Activated CD4-positive, alpha-beta T cell treated with anti-CD3 and anti-CD28 coated beads, Interleukin-2, amount 50 U/mL, for 24 hours (primary cell): ENCODE measurements at regions not wholly inside any gene's neighbourhood (a gene's known extent, or its start where the extent isn't known, plus 50 kb on each side); places are given as distances from the start of the nearest gene placed in this dataset.
"Not testable (repeated sequence)": the region's sequence is repeated elsewhere in the genome, so short reads cannot be mapped to it uniquely, and the experiment has no call there.

ENCODE experiments used
- DNase-seq, 2 donors: peaks; one replicate each; pipeline ENCODE4 v3.0.0-alpha.2; 2020; ENCODE audit warnings: low read depth in 1 of 2, low spot score in 1 of 2

DNA sequence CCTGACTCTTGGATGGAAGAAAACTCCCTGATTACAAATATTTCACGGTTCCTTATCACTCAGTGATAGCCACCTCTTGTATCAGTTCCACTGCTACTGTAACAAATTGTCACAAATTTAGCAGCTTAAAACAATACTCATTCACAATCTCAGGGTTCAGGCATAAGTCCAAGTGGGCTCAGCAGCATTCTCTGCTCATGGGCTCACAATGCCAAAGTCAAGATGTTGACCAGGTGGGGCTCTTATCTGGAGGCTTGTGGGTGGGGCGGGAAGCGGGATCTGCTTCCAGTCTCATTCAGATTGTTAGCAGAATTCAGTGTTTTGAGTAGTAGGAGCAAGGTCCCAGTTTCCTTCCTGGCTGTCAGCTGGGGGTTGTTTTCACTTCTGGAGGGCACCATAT, 137.3 kb upstream of the FAM78B start:
- DNase-seq, result no peak

DNA sequence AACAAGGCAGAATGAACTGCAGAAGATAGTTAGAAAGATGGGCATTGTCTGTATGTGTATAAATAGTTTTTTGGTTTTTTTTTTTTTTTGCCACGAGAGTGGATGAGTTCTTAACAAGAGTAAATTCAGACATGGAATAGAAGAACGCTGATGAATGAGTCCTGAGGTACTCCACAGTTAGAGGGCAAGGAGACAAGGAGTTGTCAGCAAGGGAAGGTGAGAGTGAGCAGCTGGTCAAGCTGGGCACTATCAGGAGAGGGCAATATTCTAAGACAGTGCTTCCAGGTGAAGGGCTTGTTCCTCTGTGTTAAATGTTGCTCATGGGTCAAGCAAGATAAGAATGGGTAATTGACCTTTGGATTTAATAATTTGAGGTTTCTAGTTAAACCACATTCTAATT, 138.6 kb upstream of the FAM78B start:
- DNase-seq, result no peak

DNA sequence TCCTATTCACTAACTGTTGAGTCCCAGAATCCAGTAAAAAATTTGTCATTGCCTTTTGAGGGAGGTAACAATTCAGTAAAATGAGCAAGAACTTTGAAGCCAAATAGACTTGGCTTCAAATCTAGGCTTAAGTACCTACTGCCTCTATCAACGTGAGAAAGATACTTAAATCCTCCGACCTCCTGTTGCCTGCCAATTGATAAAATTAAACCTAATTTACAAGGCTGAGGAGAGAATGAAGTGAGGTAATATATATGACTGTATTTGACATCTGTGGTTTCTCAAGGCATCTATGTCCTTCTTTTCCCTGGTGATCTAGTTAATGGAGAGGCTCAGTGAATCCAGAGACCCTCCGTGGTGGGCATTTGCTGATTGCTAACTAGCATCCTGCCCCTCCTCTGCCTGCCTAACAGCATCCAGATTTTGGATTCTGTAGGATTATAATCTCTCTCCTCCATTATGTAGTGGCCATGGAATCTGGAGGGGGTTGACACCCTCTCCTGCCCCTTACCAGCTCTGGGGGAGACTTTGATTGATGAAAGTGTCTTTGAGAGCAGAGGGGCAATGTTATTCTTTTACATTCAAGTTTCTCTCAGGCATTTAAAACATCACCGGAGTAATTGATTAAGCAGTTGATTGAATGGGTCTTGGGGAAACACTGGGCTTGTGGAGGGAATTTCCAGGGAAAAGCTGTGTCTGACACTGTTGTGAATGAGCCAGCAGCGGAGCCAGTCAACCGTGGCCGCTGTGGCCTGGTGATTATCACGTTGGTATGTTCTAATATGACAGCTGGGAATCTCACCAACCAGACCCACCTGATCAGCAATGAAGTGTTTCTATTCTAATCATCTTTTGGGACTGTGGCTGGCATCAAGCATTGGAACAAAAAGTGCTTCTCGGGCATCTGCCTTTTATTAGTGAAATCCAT, 140.7 kb upstream of the FAM78B start:
- no peak for DNase-seq

DNA sequence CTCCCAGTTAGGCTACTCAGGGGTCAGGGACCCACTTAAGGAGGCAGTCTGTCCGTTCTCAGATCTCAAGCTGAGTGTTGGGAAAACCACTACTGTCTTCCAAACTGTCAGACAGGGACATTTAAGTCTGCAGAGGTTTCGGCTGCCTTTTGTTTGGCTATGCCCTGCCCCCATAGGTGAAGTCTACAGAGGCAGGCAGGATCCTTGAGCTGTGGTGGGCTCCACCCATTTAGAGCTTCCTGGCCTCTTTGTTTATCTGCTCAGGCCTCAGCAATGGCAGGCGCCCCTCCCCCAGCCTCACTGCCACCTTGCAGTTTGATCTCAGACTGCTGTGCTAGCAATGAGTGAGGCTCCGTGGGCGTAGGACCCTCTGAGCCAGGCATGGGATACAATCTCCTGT, 149.5 kb upstream of the FAM78B start:
- not testable (repeated sequence) for DNase-seq

DNA sequence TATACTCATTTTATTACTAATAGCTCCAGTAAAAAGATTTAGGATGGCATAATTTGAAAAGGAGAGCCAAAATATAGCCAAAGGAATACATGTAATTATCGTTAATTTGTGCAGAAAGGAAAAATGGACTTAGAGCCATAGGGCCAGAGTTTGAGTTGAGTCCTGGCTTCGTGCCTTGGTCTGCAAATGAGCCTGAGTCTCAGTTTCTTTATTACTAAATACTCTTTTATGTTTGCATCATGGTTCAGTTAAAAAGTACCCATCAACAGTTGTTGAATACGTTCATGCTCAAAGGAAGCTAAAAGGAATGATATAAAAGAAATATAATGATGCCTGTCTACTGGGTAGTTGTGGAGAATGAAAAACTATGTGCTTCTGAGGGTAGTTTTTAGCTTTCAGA, 155.7 kb upstream of the FAM78B start:
- DNase-seq, result no peak

DNA sequence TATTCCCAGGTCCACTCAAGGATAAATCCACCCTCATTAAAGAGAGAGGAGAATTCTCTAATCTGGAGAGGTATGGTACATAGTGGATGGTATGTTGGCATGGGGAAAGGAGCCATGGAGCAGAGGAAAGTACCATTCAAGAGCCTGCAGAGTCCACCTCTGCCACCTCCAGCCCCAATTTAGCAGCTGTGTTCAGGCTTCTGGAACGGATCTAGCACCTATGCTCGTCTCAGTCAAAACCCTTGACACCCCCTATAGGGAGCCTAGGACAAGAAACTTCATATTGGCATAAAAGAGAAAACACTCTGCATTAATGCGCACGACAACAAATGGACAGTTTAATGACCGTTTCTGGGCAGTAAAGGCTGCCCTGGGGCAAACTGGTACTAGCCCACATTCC, 161.1 kb upstream of the FAM78B start:
- DNase-seq, result no peak

DNA sequence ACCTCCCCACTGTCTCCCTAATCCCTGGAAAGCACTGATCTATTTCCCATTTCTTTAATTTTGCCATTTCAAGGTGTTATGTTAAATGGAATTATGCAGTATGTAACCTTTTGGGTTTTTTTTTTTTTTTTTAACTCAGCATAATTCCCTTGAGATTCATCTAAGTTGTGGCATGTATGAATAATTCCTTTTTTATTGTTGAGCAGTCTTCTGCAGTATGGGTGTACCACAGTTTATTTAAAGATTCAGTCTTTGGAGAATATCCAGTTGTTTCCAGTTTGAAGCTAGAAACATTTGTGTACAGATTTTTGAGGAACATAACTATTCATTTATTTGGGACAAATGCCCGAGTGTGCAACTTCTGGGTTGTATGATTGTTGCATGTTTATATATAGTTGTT, 162.2 kb upstream of the FAM78B start:
- no peak for DNase-seq

DNA sequence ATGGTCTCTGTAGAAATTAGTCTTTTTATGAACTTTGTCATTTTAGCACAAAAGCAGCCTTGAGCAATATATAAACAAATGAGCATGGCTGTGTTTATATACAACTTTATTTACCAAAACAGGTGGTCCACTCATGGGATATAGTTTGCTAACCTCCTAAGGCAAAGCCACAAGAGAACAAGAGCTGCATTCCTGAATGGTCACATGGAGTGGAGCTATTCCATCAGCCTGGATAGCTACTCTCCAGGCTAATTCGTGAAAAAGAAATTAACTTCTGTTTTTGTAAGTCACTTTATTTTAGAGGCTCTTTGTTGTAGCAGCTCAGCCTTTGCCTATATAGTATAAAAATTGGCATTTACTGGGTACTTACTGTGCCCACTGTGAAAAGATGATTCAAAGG, 163.3 kb upstream of the FAM78B start:
- no peak for DNase-seq

DNA sequence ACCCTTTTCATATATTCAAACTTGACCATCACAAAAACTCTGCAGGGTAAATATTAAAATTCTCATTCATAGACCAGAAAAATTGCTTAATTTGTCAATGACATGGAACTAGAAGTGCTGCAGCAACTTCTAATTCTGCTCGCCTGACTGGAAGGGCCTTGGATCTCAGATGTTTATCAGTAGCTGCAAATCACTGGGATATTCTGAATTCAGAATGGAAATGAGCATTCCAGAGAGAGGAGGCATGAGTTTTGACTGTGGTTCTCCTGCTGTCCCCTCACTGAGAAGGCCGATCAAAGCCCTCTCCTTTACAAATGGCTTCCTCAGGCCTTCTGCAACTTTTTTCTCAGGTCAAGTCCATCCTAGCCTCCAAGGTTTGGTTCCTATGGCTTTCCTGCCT, 171.3 kb upstream of the FAM78B start:
- DNase-seq, result no peak

DNA sequence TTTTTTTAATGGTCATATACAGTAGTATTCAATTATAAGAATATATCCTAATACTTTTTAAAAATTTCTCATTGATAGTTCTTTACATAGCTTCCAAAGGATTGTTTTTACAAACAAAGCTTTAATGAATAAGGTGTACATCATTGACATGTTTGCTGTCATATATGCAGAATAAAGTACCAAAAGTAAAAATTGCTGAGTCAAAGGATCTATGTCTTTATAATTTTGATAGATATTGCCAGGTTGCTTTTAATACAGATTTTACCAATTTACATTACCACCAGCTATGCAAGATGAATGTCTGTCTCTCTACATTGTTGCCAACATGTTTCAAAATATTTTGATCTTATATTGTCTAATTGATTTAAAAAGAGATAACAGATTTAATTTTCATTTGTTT, 173.9 kb upstream of the FAM78B start:
- DNase-seq, result no peak

DNA sequence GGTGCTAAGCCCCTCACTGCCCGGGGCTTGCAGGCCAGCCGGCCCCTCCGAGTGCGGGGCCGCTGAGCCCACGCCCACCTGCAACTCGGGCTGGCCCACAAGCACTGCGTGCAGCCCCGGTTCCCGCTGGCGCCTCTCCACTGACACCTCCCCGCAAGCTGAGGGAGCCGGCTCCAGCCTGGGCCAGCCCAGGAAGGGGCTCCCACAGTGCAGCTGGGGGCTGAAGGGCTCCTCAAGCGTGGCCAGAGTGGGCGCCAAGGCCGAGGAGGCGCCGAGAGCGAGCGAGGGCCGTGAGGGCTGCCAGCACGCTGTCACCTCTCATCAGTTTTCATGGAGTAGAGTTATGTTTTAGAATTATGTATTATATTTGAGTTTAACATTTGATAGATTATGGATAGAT, 176.5 kb upstream of the FAM78B start:
- DNase-seq, result no peak

DNA sequence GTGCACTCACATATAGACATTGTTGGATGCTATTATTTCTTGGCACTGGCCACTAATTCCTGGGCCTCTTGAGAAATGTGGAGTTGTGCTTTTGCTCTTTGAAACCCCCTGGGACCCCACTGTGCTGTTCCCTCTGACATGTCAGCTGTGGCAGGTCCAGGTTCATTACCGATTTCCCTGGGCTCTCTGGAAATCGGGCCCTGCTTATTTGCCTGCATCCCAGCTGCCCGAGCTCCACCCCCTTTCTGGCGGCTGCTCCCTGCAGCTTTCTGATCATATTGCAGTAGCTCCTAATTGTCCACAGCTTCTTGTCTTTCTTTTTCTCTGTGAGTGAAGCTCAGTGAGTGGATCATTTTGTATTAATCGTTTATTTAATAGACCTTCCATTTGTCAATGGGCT, 183.7 kb upstream of the FAM78B start:
- no peak for DNase-seq

DNA sequence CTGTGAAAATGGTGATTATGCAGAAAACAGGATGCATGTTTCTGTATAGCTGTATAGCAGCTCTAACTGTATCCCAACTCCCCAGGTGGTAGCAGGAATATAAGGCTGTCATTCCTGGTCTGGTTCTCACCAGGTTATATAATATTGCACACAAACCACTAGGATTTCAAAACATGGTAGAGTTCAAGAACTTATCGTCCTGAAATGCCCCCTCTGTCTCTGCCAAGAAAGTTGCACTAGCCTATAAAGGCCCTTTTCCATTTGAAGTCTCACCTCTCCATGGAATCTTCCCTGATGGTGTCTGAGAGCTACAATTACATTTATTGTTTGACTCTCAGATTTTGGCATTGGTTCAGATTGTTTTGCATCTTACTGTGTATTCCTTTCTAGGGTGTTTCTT, 184.9 kb upstream of the FAM78B start:
- DNase-seq, result no peak

DNA sequence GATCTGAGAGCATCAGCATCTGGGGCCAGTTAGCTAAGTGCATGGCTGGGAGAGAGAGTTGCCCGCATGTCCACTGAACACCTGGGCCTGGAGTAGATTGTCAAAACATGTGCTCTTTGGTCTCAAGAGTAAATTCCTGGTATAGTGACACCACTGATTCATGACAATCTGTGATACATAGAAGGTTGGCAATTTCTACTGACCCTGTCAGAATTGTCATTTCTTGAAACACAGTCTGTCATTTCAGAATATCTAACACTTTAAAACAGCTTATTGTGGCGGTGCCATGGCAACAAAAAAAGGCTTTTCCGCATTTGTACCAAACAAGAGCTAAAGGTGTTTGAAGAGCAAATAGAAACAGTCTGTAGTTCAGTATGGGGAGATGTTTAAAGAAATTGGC, 186.4 kb upstream of the FAM78B start:
- DNase-seq, result no peak

DNA sequence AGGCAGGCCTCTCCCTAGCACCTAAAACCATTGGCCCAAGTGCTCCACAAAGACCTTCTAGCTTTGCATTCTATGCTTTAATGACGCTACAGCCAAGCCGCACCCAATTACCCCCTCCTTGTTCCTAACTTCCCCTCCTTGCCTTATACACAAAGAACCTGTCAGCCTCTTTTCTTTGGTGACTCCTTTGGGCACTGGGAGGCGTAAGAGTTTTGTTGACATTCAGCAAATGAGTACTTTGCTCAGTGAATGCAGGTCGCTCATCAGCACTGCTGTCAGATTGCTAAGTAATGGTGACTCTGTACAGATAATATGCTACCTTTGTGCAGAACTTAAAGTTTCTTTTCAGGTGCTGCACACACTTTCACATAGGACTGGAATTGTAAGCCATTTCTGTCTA, 187.6 kb upstream of the FAM78B start:
- no peak for DNase-seq

DNA sequence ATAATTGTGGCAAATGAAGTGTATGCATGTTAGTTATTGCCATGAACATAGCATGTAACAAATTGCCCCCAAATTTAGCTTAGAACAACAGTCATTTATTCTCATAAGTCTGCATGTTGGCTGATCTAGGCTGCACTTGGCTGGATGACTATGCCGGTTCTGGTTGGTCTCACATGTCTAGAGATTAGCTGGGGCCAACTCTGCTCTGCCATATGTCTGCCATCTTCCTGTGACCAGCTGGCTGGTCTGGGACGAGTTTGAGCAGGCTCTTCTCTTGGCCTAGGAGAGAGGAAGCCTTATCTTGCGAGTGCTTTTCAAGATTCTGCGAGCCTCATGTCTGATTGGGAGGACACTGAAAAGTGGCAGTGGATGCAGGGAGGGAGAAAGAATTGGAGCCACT, 198.3 kb upstream of the FAM78B start:
- no peak for DNase-seq

DNA sequence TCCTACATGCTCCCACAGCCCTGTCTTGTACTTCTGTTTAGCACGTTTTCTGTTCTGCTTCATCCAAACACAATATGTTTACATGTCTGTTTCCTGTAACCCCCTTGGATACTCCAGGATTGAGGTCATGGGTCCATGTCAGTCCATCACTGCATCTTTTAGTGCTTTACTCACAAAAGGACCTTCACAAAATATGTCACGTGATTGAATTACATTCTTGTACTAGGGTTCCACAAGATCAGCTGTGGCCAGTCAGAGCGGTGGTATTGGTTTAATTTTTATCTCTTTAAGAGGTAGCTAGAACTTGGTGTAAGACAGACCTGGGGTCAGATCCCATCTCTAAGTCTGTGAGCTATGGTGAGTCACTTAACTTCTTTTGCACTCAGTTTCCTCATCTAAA, 201.2 kb upstream of the FAM78B start:
- no peak for DNase-seq

DNA sequence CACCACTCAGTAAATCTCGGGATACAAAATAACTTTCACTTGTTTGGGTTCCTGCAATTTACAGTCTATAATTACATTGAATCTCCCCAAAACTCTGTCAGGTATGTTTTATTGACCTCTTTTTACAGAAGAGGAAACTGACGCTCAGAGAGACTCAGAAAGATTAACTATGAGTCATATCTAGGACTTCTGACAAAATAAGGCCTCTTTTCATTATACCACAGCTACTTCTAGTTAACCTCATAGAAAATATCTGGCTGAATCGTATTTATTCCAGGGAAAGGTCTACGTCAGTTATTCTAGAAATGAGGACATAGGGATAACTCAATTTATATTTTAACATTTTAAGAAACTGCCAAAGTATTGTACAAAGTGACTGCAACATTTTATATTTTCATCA, 211.1 kb upstream of the FAM78B start:
- no peak for DNase-seq

DNA sequence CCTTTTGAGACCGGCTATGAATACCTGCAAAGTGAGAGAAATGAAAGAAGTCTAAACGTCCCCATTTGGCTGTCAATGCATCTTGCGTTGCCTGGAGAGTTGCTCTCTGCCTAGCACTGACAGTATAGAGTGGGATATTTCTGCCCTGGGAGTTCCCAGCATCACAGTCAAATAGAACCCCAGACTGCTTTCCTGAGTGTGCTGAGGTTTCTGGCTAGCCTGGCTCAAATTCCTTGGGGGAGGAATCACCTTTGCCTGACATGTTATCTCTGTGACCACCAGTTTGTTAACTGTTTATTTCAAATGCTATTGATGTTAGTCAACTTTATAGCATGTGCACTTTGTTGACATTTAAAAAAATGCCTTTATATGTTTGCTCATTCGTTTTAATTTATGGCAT, 212.0 kb upstream of the FAM78B start:
- no peak for DNase-seq

DNA sequence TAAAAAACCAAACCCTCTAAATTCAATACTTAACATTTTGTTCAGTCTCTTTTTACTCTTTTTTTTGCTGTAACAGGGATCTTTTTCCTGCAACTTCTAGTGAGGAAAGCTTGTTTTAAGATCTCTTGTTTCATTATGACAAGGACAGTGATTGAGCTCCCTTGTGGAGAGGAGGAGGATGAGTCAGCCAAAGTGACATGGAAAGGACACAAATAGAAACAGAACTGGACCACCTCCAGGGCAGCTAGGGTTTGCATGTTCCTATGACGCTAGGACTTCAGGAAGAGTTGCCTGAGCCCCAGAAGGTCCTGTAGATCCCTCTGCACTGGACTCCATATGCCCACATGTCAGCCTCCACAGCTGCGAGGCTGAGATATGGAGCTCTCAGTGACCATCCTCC, 212.6 kb upstream of the FAM78B start:
- DNase-seq, result no peak

DNA sequence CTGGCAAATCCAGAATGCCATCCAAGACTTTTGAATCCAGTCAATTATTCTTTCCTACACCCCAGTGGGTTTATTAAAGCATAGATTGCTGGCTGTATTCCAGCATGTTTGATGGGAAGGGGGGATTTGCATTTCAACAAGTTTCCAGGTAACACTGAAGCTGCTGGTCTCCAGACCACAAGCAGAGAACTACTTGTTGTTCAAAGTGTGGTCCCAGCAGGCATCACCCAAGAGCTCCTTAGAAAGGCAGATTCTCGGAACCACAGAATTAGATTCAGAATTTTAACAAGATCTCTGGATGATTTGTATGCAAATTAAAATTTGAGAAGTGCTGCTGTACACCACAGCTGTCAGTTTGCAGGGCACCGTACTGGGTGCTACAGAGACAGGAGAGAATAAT, 216.3 kb upstream of the FAM78B start:
- no peak for DNase-seq

DNA sequence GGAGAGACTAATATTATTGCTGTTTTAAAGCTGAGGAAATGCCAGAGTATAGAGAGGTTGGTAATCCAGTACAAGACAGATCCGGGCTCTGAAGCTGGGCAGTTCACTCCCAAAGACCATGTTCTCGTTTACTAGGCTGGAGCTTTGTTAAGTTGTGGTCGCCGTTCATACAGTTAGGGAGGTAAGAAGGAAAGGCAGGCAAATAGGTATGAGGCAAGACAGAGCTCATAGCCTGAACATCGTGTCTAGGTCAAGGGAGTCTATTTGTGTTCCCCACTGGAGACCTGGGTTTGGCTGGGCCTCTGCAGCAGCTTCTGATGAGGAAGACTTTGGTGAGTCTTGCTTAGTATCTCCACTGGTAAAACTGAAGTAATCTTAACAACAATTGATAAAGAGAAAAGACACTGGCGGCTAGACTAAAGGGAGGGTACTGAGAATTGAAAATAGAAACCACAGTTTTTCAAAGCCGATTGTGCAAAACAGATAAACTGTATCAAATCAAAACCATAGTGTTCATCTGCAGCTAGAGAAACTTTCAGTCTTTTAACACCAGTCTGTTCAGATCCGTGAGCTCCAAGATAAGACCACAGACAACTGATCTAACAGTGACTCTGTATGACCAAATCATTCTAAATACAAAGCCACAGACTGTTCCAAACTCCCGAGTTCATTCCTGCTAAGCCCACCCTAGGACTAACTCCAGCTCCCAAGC, 217.0 kb upstream of the FAM78B start:
- no peak for DNase-seq

DNA sequence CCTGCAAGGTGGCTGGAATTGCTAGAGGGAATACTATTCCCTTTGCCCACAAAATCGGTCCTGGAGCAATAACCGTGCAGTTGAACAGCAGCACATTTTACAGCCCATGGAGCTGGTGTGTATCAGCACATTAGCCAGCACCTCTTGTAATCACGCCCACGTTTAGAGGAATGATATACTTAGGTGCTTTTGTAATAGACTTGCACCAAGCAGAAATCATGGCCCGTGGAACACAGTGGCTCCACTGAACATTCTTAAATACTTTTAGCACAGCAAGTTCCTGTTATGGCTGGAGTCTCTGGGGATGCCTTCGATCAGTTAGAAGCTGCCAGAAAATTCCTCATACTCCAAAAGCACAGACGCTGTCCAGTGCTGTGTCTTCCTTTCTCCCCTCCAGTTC, 218.1 kb upstream of the FAM78B start:
- no peak for DNase-seq
